T follicular helper cell (primary cell): ENCODE measurements at regions not wholly inside any gene's neighbourhood (a gene's known extent, or its start where the extent isn't known, plus 50 kb on each side); places are given as distances from the start of the nearest gene placed in this dataset.

ENCODE experiments used
- DNase-seq: peaks from one replicate; pipeline ENCODE4 v3.0.0-alpha.2; 2020; ENCODE audit warnings: low read depth

- DNase-seq, result no peak
These were observed 156.0 kb upstream of the NFE2L3 start for GRCh38 chr7:25996006-25996408.

- DNase-seq, result no peak
These were observed 153.5 kb upstream of the NFE2L3 start for GRCh38 chr7:25998499-25998898.

GRCh38 chr7:26000841-26001240, 151.2 kb upstream of the NFE2L3 start:
- no peak for DNase-seq

GRCh38 chr7:26001662-26002244, 150.2 kb upstream of the NFE2L3 start:
- DNase-seq, result no peak

- no peak for DNase-seq
These were observed 146.2 kb upstream of the NFE2L3 start for GRCh38 chr7:26005683-26006410.

- no peak for DNase-seq
These were observed 145.6 kb upstream of the NFE2L3 start for GRCh38 chr7:26006426-26006825.

GRCh38 chr7:26007510-26007909, 144.5 kb upstream of the NFE2L3 start:
- DNase-seq, result no peak

GRCh38 chr7:26008428-26008827, 143.6 kb upstream of the NFE2L3 start:
- no peak for DNase-seq

- DNase-seq, result no peak
These were observed 140.8 kb upstream of the NFE2L3 start for GRCh38 chr7:26011039-26011696.

GRCh38 chr7:26013551-26014083, 138.4 kb upstream of the NFE2L3 start:
- DNase-seq, result no peak

GRCh38 chr7:26022982-26023381, 129.0 kb upstream of the NFE2L3 start:
- no peak for DNase-seq

GRCh38 chr7:26029911-26030310, 122.1 kb upstream of the NFE2L3 start:
- no peak for DNase-seq

- DNase-seq, result no peak
These were observed 117.6 kb upstream of the NFE2L3 start for GRCh38 chr7:26034391-26034790.

- no peak for DNase-seq
These were observed 116.4 kb upstream of the NFE2L3 start for GRCh38 chr7:26035552-26035951.

- no peak for DNase-seq
These were observed 115.9 kb upstream of the NFE2L3 start for GRCh38 chr7:26036092-26036491.

GRCh38 chr7:26038201-26038990, 113.6 kb upstream of the NFE2L3 start:
- DNase-seq, result no peak

- no peak for DNase-seq
These were observed 111.9 kb upstream of the NFE2L3 start for GRCh38 chr7:26040085-26040484.

- no peak for DNase-seq
These were observed 109.8 kb upstream of the NFE2L3 start for GRCh38 chr7:26042237-26042636.

- DNase-seq, result no peak
These were observed 108.2 kb upstream of the NFE2L3 start for GRCh38 chr7:26043801-26044200.

GRCh38 chr7:26044320-26044719, 107.7 kb upstream of the NFE2L3 start:
- no peak for DNase-seq

GRCh38 chr7:26046150-26046549, 105.8 kb upstream of the NFE2L3 start:
- no peak for DNase-seq

- no peak for DNase-seq
These were observed 105.1 kb upstream of the NFE2L3 start for GRCh38 chr7:26046878-26047277.
